ENCODE measurements at regions not wholly inside any gene's neighbourhood (a gene's known extent, or its start where the extent isn't known, plus 50 kb on each side); places are given as distances from the start of the nearest gene placed in this dataset.

DNA sequence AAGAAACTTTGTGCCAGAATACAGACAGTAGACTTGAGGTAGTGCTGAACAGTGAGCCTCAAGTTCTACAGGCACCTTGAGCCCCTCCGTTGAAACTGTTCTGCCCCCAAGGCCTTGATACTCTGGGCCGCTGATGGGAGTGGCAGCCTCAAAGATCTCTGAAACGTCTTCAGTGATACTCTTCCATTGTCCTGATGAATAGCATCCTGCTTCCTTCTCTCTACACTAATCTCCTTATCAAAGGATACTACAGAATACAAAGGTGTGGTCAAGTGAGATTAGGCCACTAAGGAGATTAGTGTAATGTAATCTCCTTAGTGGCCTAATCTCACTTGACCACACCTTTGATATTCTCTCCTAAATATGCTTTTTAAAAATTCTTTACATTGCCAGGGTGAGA is 419.8 kb upstream of the SEL1L start:
- 100% methylated on average over 1 of the region's 3 CpGs for WGBS (ENCODE audit: insufficient coverage)
- intact Hi-C loops (cut with micrococcal nuclease) = no loop called here

DNA sequence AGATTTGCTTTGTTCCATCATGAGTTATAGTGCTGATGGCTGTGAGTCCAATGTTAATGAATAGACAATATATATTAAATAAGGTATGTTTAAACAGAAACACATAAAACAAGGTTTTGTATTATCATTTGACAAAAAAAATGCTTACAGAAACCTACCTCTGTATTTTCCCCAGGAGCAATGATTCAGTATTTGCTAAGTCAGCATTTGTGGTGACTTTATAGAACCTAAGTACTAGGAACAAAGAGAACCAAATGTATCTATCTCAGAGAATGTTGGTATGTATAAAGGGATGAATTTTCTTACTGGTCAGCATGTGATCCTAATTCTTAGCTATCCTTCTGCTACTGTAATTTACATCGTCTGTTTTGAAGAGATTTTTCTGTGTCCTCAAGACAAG is 421.5 kb upstream of the SEL1L start:
- intact Hi-C loops (cut with micrococcal nuclease) = no loop called here
- Histone ChIP-seq H3K27me3 (ENCODE audit: control insufficient read depth in 2 of 2, insufficient read depth in 2 of 2, low read length in 2 of 2) (no peaks in the 10 kb centered on the region), H3K9me3 (replicated peaks in 1 of 2; ENCODE audit: control insufficient read depth in 1 of 2, insufficient read depth in 1 of 2, low read length in 2 of 2) (peaks cover 0 to 3% of the 10 kb centered on the region in 2 donors), H2AFZ (ENCODE audit: insufficient read depth, low read depth, low read length, poor library complexity, severe bottlenecking) (no peak overlapping the region), H3K79me2 (ENCODE audit: insufficient read depth, low read length) (no peaks in the 10 kb centered on the region), H3K9ac (ENCODE audit: insufficient read depth, low read length, poor library complexity, severe bottlenecking) (no peak overlapping the region), H3K27ac (ENCODE audit: low read depth in 1 of 2, low read length in 2 of 2) (no peak overlapping the region), H3K4me2 (replicated peaks; ENCODE audit: extremely low read depth, low read length, poor library complexity, severe bottlenecking) (no peak overlapping the region), H3K4me1 (ENCODE audit: control insufficient read depth in 1 of 2, insufficient read depth in 2 of 2, low read length in 2 of 2) (no peaks in the 10 kb centered on the region), H3K4me3 (replicated peaks in 1 of 3; ENCODE audit: low read depth in 2 of 3, low read length in 3 of 3) (no peak overlapping the region), H3K36me3 (replicated peaks in 1 of 2; ENCODE audit: control insufficient read depth in 1 of 2, insufficient read depth in 2 of 2, low read length in 2 of 2) (no peaks in the 10 kb centered on the region), H4K20me1 (ENCODE audit: insufficient read depth, low read length) (no peaks in the 10 kb centered on the region)
- Mint-ChIP-seq H3K9me3 (peaks cover 0 to 3% (median 2%) of the 10 kb centered on the region in 7 donors), H3K4me3 (no peak overlapping the region), H3K27ac (no peak overlapping the region), H3K4me1 (no peaks in the 10 kb centered on the region), H3K36me3 (no peaks in the 10 kb centered on the region), H3K27me3 (ENCODE audit: low read depth in 3 of 3) (peaks cover 0 to 2% (median 2%) of the 10 kb centered on the region in 3 donors)
- no peak for DNase-seq
- TF ChIP-seq, protein P1, sequence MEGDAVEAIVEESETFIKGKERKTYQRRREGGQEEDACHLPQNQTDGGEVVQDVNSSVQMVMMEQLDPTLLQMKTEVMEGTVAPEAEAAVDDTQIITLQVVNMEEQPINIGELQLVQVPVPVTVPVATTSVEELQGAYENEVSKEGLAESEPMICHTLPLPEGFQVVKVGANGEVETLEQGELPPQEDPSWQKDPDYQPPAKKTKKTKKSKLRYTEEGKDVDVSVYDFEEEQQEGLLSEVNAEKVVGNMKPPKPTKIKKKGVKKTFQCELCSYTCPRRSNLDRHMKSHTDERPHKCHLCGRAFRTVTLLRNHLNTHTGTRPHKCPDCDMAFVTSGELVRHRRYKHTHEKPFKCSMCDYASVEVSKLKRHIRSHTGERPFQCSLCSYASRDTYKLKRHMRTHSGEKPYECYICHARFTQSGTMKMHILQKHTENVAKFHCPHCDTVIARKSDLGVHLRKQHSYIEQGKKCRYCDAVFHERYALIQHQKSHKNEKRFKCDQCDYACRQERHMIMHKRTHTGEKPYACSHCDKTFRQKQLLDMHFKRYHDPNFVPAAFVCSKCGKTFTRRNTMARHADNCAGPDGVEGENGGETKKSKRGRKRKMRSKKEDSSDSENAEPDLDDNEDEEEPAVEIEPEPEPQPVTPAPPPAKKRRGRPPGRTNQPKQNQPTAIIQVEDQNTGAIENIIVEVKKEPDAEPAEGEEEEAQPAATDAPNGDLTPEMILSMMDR (IDR thresholded peaks at IDR 0.05) = no peak
- WGBS (ENCODE audit: insufficient coverage) = no CpG with 5 or more reads among the region's 1 CpG

More for the DNA sequence above, 419.8 kb upstream of the SEL1L start:
- Mint-ChIP-seq H3K27me3 (ENCODE audit: low read depth in 3 of 3) (peaks cover 0 to 2% (median 2%) of the 10 kb centered on the region in 3 donors), H3K9me3 (peaks cover 0 to 3% (median 0%) of the 10 kb centered on the region in 7 donors), H3K36me3 (no peaks in the 10 kb centered on the region), H3K27ac (no peak overlapping the region), H3K4me1 (no peaks in the 10 kb centered on the region), H3K4me3 (no peak overlapping the region)
- Histone ChIP-seq H3K36me3 (replicated peaks in 1 of 2; ENCODE audit: control insufficient read depth in 1 of 2, insufficient read depth in 2 of 2, low read length in 2 of 2) (no peaks in the 10 kb centered on the region), H3K4me2 (replicated peaks; ENCODE audit: extremely low read depth, low read length, poor library complexity, severe bottlenecking) (no peak overlapping the region), H3K4me3 (replicated peaks in 1 of 3; ENCODE audit: low read depth in 2 of 3, low read length in 3 of 3) (no peak overlapping the region), H3K27ac (ENCODE audit: low read depth in 1 of 2, low read length in 2 of 2) (no peak overlapping the region), H3K9ac (ENCODE audit: insufficient read depth, low read length, poor library complexity, severe bottlenecking) (no peak overlapping the region), H3K9me3 (replicated peaks in 1 of 2; ENCODE audit: control insufficient read depth in 1 of 2, insufficient read depth in 1 of 2, low read length in 2 of 2) (no peaks in the 10 kb centered on the region), H3K79me2 (ENCODE audit: insufficient read depth, low read length) (no peaks in the 10 kb centered on the region), H3K4me1 (ENCODE audit: control insufficient read depth in 1 of 2, insufficient read depth in 2 of 2, low read length in 2 of 2) (no peaks in the 10 kb centered on the region), H2AFZ (ENCODE audit: insufficient read depth, low read depth, low read length, poor library complexity, severe bottlenecking) (no peak overlapping the region), H3K27me3 (ENCODE audit: control insufficient read depth in 2 of 2, insufficient read depth in 2 of 2, low read length in 2 of 2) (no peaks in the 10 kb centered on the region), H4K20me1 (ENCODE audit: insufficient read depth, low read length) (no peaks in the 10 kb centered on the region)
- no peak for DNase-seq
- TF ChIP-seq, protein P1 (IDR thresholded peaks at IDR 0.05) = no peak

Data from CD14-positive monocyte (primary cell).